HFFc6 (cell line): ENCODE measurements at regions not wholly inside any gene's neighbourhood (a gene's known extent, or its start where the extent isn't known, plus 50 kb on each side); places are given as distances from the start of the nearest gene placed in this dataset.

Source experiments
- DNase-seq: peaks from one replicate; pipeline ENCODE4 v3.0.0-alpha.2; 2018
- H3K27ac Mint-ChIP-seq: 2 replicates; pipeline ENCODE4 v1.8.0; 2020; ENCODE audit warnings: mild to moderate bottlenecking, mixed read lengths
- H3K27me3 Mint-ChIP-seq: 2 replicates; pipeline ENCODE4 v1.8.0; 2021; ENCODE audit warnings: mild to moderate bottlenecking, moderate library complexity, mixed read lengths; ENCODE audit not compliant: insufficient read depth
- H3K36me3 Mint-ChIP-seq: 2 replicates; pipeline ENCODE4 v1.8.0; 2021; ENCODE audit warnings: low read depth, mixed read lengths
- H3K4me1 Mint-ChIP-seq: 2 replicates; pipeline ENCODE4 v1.8.0; 2020; ENCODE audit warnings: low read depth, mixed read lengths
- H3K4me3 Mint-ChIP-seq: 2 replicates; pipeline ENCODE4 v1.8.0; 2020; ENCODE audit warnings: mild to moderate bottlenecking, moderate library complexity, mixed read lengths
- H3K9me3 Mint-ChIP-seq: 2 replicates; pipeline ENCODE4 v1.8.0; 2020; ENCODE audit warnings: mild to moderate bottlenecking, mixed read lengths
- CTCF ChIP-seq: fragments of 200-600 bp; sonication (generic); IDR thresholded peaks from 2 replicates; pipeline ENCODE4 v1.5.0; 2021; ENCODE audit warnings: antibody characterized with exemption, mild to moderate bottlenecking

GRCh38 chr11:28439403-28439802, 331.2 kb downstream of the METTL15 start:
- Mint-ChIP-seq H3K9me3 (no peaks in the 10 kb centered on the region), H3K27ac (no peak overlapping the region), H3K36me3 (no peaks in the 10 kb centered on the region), H3K4me1 (peaks cover 6% of the 10 kb centered on the region; the same call in 1 of the 2 replicates), H3K4me3 (no peak overlapping the region), H3K27me3 (no peaks in the 10 kb centered on the region; the same call in none of the 2 replicates)
- no peak for DNase-seq
- no peak for TF ChIP-seq CTCF

DNA sequence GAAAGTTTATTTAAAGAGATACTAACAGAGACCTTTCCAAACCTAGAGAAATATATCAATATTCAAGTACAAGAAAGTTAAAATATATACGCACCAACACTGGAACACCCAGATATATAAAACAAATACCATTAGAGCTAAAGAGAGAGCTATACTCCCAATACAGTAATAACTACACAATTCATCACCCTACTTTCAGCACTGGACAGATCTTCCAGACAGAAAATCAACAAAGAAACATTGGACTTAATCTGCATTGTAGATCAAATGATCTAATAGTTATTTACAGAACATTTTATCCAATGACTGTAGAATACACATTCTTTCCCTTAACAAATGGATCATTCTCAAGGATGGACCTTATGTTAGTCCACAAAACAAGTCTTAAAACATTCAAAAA, 311.9 kb downstream of the METTL15 start:
- H3K27me3 Mint-ChIP-seq = peaks cover 5% of the 10 kb centered on the region
- no peaks in the 10 kb centered on the region for H3K9me3 Mint-ChIP-seq
- DNase-seq = no peak
- no peak overlapping the region for H3K27ac Mint-ChIP-seq
- H3K4me3 Mint-ChIP-seq = no peak overlapping the region
- no peaks in the 10 kb centered on the region; the same call in 1 of the 2 replicates for H3K36me3 Mint-ChIP-seq
- TF ChIP-seq CTCF = no peak
- peaks cover 15% of the 10 kb centered on the region for H3K4me1 Mint-ChIP-seq

- H3K4me1 Mint-ChIP-seq = peaks cover 15% of the 10 kb centered on the region
- no peak overlapping the region for H3K27ac Mint-ChIP-seq
- no peaks in the 10 kb centered on the region; the same call in 1 of the 2 replicates for H3K36me3 Mint-ChIP-seq
- no peak for DNase-seq
- no peak overlapping the region for H3K4me3 Mint-ChIP-seq
- H3K27me3 Mint-ChIP-seq = peaks cover 5% of the 10 kb centered on the region
- H3K9me3 Mint-ChIP-seq = no peaks in the 10 kb centered on the region
- no peak for TF ChIP-seq CTCF
These were observed 309.6 kb downstream of the METTL15 start for GRCh38 chr11:28417601-28418323.

DNA sequence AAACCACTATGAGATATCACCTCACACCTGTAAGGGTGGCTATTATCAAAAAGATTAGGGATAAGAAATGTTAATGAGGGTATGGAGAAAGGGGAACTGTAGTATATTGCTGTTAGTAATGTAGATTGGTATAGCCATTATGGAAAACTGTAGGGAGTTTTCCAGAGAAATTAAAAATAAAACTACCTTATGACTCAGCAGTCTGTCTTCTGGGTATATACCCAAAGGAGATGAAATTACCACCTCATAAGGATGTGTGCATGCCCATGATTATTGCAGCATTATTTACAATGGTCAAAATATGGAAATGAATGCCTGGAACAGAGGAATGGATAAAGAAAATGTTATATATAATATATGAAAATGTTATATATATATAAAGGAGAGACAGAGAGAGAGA, 303.8 kb downstream of the METTL15 start:
- H3K4me3 Mint-ChIP-seq = no peak overlapping the region
- H3K27ac Mint-ChIP-seq = no peak overlapping the region
- H3K36me3 Mint-ChIP-seq = no peaks in the 10 kb centered on the region
- H3K27me3 Mint-ChIP-seq = no peaks in the 10 kb centered on the region; the same call in 1 of the 2 replicates
- no peak for TF ChIP-seq CTCF
- H3K9me3 Mint-ChIP-seq = no peaks in the 10 kb centered on the region
- H3K4me1 Mint-ChIP-seq = peaks cover 1% of the 10 kb centered on the region
- DNase-seq = no peak

DNA sequence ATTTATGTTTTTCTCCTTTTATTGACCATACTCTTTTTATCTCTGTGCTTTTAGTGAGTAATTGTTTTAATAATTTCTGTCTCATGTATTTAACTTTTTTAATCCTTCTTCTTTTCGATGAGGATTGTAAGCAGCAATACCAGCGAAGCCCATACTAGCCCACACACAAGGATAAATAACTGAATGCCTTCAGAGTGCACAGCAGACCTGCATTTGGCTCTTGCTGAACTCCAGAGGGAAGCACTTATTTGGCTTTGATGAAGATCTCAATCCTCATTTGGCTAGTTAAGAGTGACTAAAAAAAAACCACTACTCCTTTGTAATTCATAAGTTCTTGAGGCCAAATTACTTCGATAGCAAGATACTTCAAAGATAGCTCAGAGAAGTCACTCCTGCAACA, 293.3 kb downstream of the METTL15 start:
- H3K4me1 Mint-ChIP-seq = peaks cover 15% of the 10 kb centered on the region
- H3K36me3 Mint-ChIP-seq = peaks cover 2% of the 10 kb centered on the region
- no peaks in the 10 kb centered on the region; the same call in 1 of the 2 replicates for H3K27me3 Mint-ChIP-seq
- H3K4me3 Mint-ChIP-seq = no peak overlapping the region
- H3K27ac Mint-ChIP-seq = no peak overlapping the region
- TF ChIP-seq CTCF = no peak
- H3K9me3 Mint-ChIP-seq = peaks cover 4% of the 10 kb centered on the region; the same call in 1 of the 2 replicates
- DNase-seq = no peak
